Posterior cingulate gyrus (tissue), 11 donors: ENCODE measurements at regions not wholly inside any gene's neighbourhood (a gene's known extent, or its start where the extent isn't known, plus 50 kb on each side); places are given as distances from the start of the nearest gene placed in this dataset.
A peak's percentile ranks its signal among the peaks of the same experiment; 100 is the strongest.

ENCODE experiments used
- DNase-seq, 10 donors: peaks; one replicate each; pipeline versions ENCODE4 v3.0.0 to v3.0.0-alpha.2; 2020 to 2021; ENCODE audit warnings: mixed read lengths in 3 of 10
- intact Hi-C: fragments of 100-400 bp; cut with DNase I; formaldehyde crosslinking; loops from one replicate; pipeline ENCODE4 v1.15.1; 2023

GRCh38 chr12:25058012-25058411 is 109.1 kb upstream of the BCAT1 start:
- intact Hi-C loops = no loop called here
- no peak for DNase-seq

GRCh38 chr12:25056486-25057130 is 107.7 kb upstream of the BCAT1 start:
- DNase-seq = no peak
- intact Hi-C loops = no loop called here

GRCh38 chr12:25056011-25056410 is 107.1 kb upstream of the BCAT1 start:
- intact Hi-C loops = no loop called here
- no peak for DNase-seq

GRCh38 chr12:25054783-25055144 is 105.9 kb upstream of the BCAT1 start:
- intact Hi-C loops = no loop called here
- no peak for DNase-seq

- DNase-seq = no peak
- intact Hi-C loops = no loop called here
Observed at GRCh38 chr12:25054076-25054782, 105.3 kb upstream of the BCAT1 start.

GRCh38 chr12:25052914-25053211 is 104.0 kb upstream of the BCAT1 start:
- no peak for DNase-seq
- intact Hi-C loops = no loop called here

GRCh38 chr12:25052196-25052913 is 103.5 kb upstream of the BCAT1 start:
- DNase-seq = no peak
- intact Hi-C loops = no loop called here

- intact Hi-C loops = no loop called here
- no peak for DNase-seq
Observed at GRCh38 chr12:25051656-25052195, 102.8 kb upstream of the BCAT1 start.

GRCh38 chr12:25051171-25051570 is 102.3 kb upstream of the BCAT1 start:
- intact Hi-C loops = no loop called here
- DNase-seq = no peak

GRCh38 chr12:25045869-25046268 is 97.0 kb upstream of the BCAT1 start:
- DNase-seq = no peak

GRCh38 chr12:25041006-25041741 is 92.3 kb upstream of the BCAT1 start:
- intact Hi-C loops = no loop called here
- DNase-seq = peak in 1 of 10 donors; percentile 73

More at GRCh38 chr12:25045869-25046268, 97.0 kb upstream of the BCAT1 start:
- intact Hi-C loops = no loop called here

GRCh38 chr12:25040593-25040992 is 91.7 kb upstream of the BCAT1 start:
- intact Hi-C loops = no loop called here

GRCh38 chr12:25034676-25035075 is 85.8 kb upstream of the BCAT1 start:
- intact Hi-C loops = no loop called here
- DNase-seq = no peak

More at GRCh38 chr12:25040593-25040992, 91.7 kb upstream of the BCAT1 start:
- DNase-seq = no peak

GRCh38 chr12:25025951-25026490 is 77.1 kb upstream of the BCAT1 start:
- intact Hi-C loops = no loop called here
- DNase-seq = no peak

GRCh38 chr12:25025260-25025659 is 76.4 kb upstream of the BCAT1 start:
- intact Hi-C loops = no loop called here
- DNase-seq = no peak

GRCh38 chr12:25023808-25024207 is 74.9 kb upstream of the BCAT1 start:
- intact Hi-C loops = no loop called here
- no peak for DNase-seq

GRCh38 chr12:25020621-25021243 is 71.8 kb upstream of the BCAT1 start:
- no peak for DNase-seq
- intact Hi-C loops = no loop called here

GRCh38 chr12:25018146-25018545 is 69.2 kb upstream of the BCAT1 start:
- intact Hi-C loops = no loop called here
- no peak for DNase-seq

- DNase-seq = no peak
- intact Hi-C loops = no loop called here
Observed at GRCh38 chr12:25017336-25017735, 68.4 kb upstream of the BCAT1 start.

GRCh38 chr12:25014961-25015360 is 66.1 kb upstream of the BCAT1 start:
- intact Hi-C loops = no loop called here
- DNase-seq = no peak
